C1 segment of cervical spinal cord (tissue), 14 donors: ENCODE measurements at regions not wholly inside any gene's neighbourhood (a gene's known extent, or its start where the extent isn't known, plus 50 kb on each side); places are given as distances from the start of the nearest gene placed in this dataset.
"Not testable (repeated sequence)": the region's sequence is repeated elsewhere in the genome, so short reads cannot be mapped to it uniquely, and the experiment has no call there.

Experiments used
- DNase-seq, 14 donors: peaks; one replicate each; lab custom pipeline; 2025; lab: John Stamatoyannopoulos, UW

DNA sequence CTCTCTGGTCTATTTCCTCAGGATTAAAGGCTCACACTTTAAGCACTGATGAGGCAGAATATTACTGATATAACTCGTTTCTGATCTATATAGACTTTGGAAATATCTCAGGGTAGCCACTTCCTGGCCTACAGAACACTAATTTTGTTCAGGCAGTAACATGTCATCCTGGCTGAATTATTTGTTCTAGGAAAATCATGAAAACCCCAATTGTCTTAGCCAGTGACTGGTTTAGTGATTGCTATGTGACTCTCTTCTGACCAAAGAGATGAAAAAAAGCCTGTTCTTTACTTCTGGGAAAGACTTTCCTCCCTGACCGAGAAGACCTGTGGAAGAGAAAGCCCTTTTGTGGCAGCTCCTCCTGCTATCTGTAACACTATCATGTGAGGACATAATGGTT is 453.7 kb downstream of the SETD4 start:
- DNase-seq, result no peak

DNA sequence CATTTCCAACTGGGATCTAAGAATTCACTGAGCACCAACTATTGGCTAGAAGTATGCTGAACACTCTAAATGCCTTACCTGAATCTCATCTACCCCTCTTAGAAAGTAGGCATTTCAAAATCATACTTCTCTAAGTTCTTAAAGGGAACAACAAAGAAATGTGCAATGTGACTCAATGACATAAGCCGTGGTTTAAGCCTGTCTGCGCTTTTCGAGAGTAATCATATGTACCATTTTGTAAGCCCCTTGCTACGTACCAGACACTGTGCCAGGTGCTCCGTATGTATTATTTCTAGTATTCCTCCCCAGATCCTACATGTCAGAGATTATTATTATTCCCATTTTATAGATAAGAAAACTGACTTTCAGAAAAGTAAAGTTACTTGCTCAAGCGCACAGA is 454.2 kb downstream of the SETD4 start:
- DNase-seq, result no peak

DNA sequence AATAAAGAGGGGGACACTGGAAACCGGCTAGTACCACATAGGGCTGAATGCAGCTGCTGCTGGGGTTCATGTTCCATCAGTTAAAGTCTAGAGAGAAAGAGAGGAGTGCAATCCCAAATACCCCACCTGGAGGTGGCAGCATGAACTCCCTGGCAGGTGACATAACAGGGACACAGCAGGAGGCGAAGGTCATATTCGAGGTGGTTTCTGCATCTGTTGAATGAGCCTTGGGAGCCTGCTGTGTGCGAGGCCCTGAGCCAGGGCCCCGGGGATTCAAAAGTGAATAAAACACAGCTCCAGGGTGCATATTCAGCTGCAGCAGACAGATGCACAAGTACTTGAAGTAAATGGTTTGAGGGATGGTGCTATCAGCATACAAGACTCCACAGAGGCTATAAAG is 456.8 kb downstream of the SETD4 start:
- no peak for DNase-seq

DNA sequence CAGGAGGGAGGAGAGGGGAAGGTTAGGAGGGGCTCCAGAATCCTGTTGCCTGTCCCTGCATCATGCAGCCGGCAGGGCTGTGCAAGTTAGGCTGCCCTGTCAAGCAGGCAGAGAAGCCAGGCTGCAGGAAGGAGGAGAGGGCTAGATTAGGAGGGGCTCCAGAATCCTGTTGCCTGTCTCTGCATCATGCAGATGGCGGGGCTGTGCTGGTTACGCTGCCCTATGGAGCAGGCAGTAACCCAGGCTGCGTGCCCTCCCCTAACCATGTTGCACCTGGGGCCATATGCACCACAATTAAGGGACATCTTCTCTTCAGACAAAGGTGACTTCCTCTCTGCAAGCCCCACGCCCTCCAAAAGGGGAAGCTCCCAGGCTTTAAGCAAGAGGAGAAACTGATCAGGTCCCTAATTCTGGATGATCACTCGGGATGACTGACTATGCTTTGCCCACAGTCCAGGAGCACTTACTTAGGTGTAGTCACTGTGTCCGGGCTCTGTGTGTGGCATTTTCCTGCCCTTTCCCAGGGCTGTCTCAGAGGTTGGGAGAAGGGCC is 457.4 kb downstream of the SETD4 start:
- DNase-seq, result no peak

- DNase-seq, result no peak
Measured at GRCh38 chr21:35601211-35601610, 459.1 kb downstream of the SETD4 start.

DNA sequence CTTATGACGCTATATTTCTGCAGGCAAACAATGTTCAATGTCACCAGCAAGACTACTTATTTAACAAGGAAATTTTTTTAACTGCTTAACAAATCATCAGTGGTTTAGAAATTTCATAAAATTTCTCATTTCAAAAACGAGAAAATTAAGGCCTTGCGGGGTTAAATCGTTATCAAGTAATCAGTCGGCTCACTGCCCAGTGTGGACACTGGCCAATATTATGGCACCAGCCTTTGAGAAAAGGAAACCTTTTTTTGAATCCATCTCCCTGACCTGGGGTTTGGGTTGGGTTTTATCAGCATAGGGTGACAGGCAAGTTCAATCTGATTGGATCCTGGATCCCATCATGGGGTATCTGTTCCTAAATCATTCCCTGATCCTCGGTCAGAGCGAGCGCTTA is 461.2 kb downstream of the SETD4 start:
- DNase-seq, result no peak

DNA sequence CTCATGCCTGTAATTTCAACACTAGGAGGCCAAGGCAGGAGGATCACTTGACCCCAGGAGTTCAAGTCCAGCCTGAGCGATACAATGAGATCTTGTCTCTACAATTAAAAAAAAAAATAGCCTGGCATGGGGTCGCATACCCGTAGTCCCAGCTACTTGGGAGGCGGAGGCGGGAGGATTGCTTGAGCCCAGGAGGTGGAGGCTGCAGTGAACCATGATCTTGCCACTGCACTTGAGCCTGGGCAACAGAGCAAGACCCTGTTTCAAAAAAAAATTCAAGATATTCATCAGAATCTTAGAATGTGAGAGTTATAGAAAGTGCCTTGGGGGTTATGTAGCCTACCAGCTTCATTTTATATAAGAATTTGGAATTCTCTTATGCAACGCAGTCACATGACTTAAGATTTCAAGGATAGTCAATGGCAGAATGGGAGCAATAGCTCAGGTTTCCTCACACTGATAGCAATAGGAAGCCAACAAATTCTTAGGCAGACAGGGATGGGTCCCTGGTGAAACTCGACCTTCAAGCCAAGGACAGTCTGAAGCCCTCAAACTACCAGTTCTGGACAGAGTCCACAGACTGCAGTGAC is 462.5 kb downstream of the SETD4 start:
- DNase-seq, result no peak

GRCh38 chr21:35594905-35595304 is 465.4 kb downstream of the SETD4 start:
- DNase-seq, result no peak

GRCh38 chr21:35593000-35593502 is 467.3 kb downstream of the SETD4 start:
- DNase-seq, result no peak

DNA sequence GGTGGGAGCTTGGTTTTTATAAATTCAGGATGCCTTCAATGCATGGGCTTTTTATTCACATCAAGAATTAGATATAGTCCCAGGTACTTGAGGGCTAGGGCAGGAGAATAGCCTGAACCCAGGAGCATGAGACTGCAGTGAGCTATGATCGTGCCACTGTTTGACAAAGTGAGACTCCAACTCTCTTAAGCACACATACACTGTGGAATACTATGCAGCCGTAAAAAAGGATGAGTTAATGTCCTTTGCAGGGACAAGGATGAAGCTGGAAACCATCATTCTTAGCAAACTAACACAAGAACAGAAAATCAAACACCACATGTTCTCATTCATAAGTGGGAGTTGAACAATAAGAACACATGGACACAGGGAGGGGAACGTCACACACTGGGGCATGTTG is 470.0 kb downstream of the SETD4 start:
- not testable (repeated sequence) for DNase-seq

- no peak for DNase-seq
Measured at GRCh38 chr21:35587841-35588380, 472.4 kb downstream of the SETD4 start.

DNA sequence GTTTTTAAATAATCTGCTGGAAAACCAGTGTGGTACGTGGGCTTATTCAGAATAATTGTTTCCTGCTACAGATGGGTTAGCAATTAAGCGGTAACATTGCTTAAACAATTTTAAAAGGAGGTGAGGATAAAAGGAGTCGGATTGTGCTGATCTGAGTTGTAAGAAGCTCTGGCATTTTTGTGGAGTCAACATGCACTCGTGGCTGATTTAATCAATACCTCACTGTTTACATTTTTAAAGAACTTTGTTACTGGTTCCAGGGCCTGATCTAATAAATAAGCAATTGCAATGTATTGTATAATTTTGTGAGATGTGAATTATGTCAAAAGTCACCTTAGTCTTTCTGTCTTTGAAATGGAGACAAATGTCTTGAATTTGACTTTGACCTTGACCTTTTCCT is 474.0 kb downstream of the SETD4 start:
- DNase-seq, result no peak

DNA sequence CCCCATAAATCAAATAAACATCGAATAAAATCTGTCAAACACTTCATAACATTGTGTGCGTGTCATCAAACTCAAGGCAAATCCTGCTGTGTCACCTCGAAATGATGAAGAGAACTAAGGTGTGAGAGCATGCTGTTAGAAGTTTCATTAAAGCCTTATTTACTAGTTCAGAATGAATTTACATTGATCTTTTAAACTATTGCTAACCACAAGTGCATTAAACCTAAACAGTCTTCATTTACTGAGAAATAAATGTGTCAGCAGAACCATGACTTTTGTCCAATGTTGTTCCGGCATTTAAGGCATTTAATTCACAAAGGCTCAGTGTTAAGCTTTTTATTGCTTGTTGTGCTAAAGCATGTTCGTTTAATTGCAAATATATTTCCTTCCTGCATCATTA is 474.4 kb downstream of the SETD4 start:
- no peak for DNase-seq

DNA sequence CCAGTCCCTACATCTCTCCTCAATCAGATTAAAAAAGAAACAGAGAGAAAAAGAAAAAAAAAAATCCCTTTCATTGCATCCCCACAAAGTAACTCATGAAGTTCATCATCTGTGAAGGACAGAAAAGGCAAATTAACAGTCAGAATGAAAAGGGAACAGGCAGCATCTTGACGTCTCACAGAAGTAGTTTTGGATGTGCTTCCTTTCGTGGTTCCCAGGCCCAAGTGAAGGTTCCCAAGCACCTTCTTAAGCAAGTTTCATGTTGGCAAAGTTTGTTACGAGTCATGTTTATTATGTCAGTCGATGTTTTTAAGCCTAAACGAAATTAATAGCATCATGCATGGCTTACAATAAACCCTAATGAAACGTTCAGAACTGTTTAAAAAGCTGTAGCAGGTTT is 475.2 kb downstream of the SETD4 start:
- DNase-seq, result no peak

DNA sequence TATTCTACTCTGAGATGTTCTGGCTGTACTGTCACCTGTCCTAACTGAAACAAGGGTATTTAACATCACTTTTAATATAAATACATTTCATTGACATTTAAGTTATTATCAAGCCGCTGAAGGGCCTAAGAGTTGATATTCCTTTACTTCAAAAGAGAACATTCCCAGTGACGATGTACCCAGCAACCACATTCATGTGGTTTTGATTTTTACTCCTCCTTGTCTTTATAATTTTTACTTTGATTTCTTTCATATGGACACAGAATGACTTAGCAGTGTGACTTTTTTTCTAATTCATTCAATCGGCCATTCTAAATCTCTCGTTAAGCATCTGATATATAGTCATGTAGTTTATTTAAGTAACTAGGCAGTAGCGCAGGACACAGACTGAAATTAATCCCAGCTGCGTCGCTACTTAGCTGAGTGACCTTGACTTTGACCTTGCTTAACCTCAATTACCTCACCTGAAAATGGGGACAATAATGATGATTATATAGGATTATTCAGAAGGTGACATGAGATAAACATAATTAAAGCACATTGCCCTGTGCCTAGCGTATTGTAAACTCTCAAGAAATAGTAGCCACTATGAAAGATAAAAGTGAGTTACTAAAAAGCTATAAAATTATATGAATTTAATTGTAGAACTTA is 476.6 kb downstream of the SETD4 start:
- no peak for DNase-seq

GRCh38 chr21:35582731-35583130 is 477.6 kb downstream of the SETD4 start:
- DNase-seq, result no peak

DNA sequence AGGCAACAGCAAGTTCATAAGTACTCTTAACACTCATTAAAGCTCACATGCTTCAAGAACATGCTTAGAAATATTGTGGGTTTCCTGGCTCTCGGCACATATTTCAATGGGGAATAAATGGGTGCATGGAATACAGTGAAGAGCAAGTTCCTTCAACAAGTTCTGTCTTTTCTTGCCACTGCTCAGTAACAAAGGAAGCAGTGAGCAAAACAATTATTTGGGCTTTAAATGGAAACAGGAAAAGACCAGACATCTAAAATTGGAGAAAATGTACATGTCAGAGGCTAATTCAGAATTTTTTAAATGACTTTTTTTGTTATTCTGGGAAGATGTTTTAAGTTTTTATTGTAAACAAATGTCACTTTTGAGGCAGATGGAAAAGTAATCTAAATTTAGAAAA is 478.7 kb downstream of the SETD4 start:
- no peak for DNase-seq

GRCh38 chr21:35579520-35580293 is 480.6 kb downstream of the SETD4 start:
- no peak for DNase-seq

DNA sequence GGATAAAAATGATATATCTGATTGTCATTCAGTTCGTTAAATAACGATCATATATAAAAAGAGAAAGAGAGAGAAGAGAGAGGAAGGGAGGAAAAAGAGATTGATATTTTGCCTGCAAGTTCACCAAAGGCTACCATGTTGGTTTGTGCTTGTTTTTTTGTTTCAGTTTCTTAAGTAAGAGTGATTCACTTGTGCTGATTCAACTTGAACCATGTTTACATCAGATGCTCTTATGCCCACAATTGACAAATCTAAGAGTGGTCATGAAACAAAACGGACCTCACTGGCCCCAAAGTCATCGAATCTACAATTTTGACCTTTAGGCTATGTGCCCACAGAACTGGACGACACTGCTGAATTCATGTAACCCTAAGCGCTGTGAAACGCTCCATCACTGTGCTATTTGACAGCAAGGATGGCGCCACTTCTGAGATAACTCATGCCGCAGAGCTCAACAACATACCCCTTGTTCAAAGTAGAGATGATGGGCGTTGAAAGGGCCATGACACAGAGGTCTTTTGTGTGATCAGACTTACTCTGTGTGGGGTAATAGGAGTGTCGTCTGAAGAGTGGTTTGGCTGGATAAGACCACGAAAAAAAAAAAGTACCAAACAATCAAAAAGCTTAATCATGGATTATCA is 481.4 kb downstream of the SETD4 start:
- no peak for DNase-seq

GRCh38 chr21:35578347-35578782 is 482.0 kb downstream of the SETD4 start:
- no peak for DNase-seq

DNA sequence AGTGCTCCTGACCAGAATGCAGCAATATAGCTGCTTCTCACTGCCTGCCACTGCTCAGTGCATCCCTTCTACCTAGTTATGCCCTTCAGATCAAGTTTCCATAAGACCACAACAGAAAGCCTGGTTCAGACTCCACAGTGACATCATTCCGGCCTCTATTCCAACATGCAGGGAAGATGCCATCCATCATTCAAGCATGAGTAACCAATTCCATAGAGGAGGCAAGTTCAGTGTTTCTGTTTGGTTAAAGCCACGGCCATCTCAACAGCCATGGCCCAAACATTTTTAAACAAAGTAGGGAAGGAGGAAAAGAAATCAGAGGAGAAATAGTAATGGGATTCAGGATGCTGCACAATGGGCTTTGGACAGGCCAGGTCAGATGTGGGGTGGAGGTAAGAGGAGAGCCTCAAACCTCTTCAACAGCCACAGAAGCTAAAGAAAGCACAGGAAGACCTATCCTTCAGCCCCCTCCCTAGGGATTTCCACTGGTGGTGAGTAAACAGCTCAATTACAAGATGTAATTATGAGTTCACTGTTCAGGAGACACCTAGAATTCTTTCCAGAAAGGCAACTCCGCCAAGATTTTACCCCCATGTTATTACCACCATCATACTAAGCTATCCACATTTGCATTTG is 484.9 kb downstream of the SETD4 start:
- no peak for DNase-seq
